K562 (cell line): ENCODE measurements at regions not wholly inside any gene's neighbourhood (a gene's known extent, or its start where the extent isn't known, plus 50 kb on each side); places are given as distances from the start of the nearest gene placed in this dataset.

Source experiments
- ATAC-seq: fragments of 200-7000 bp; cut with Tn5 transposase; 3 replicates; pipeline ENCODE4 v1.9.1; 2020; ENCODE audit warnings: moderate library complexity
- BruUV-seq: library from RNA; stranded (reverse); fragments of 400-500 nt; replicated peaks from 2 replicates; lab custom pipeline; 2021; lab: Mats Ljungman, UMichigan
- CTCF ChIA-PET: fragments of 300-600 bp; formaldehyde crosslinking; extraction: SDS; loops from one replicate; lab custom pipeline; 2021; ENCODE audit warnings: low intra/inter-chr PET ratio; lab: Yijun Ruan, JAX
- POLR2A ChIA-PET: fragments of 300-600, 350-650 bp; sonication (Branson Sonifier 250); formaldehyde crosslinking; extraction: SDS; loops from one replicate; lab custom pipeline; 2021; ENCODE audit warnings: antibody characterized with exemption, inconsistent platforms; lab: Yijun Ruan, JAX
- DNase-seq, 4 experiments: peaks; one replicate each; pipeline versions ENCODE4 v3.0.0 to v3.0.0-alpha.2; 2011 to 2018; ENCODE audit warnings: low spot score in 3 of 4, mixed read lengths in 3 of 4; ENCODE audit errors: extremely low read depth in 1 of 4
- FAIRE-seq: peaks from 2 replicates; lab custom pipeline; 2011; peaks lifted over from hg19 to GRCh38; lab: Jason Lieb, UNC
- H2AFZ ChIP-seq: 2 replicates; pipeline ENCODE4 v1.6.0; 2011; ENCODE audit warnings: low read depth, low read length, control low read depth, inconsistent platforms
- H3K27ac ChIP-seq: fragments of 200-600 bp; 3 replicates; pipeline ENCODE4 v1.8.0; 2011; ENCODE audit warnings: low read depth, mild to moderate bottlenecking, control low read depth, inconsistent platforms, low read length, moderate library complexity, mixed read lengths; ENCODE audit errors: extremely low read depth
- H3K27me3 ChIP-seq, 2 experiments: fragments of 300-600 bp in 1 of 2; 2 replicates in 1 of 2; 3 replicates in 1 of 2; pipeline versions ENCODE4 v1.6.0 to v1.8.0; 2011; ENCODE audit warnings: inconsistent platforms in 2 of 2, low read length in 2 of 2, mild to moderate bottlenecking in 1 of 2, mixed read lengths in 1 of 2, moderate library complexity in 1 of 2; ENCODE audit not compliant: control insufficient read depth in 2 of 2, insufficient read depth in 2 of 2
- H3K36me3 ChIP-seq: fragments of 300-600 bp; 3 replicates; pipeline ENCODE4 v1.8.0; 2011; ENCODE audit warnings: mild to moderate bottlenecking, low read length, inconsistent platforms; ENCODE audit not compliant: control insufficient read depth, insufficient read depth
- H3K4me1 ChIP-seq, 2 experiments: fragments of 200-600 bp in 1 of 2; replicated peaks in 1 of 2; 2 replicates in 1 of 2; 3 replicates in 1 of 2; pipeline versions ENCODE4 v1.5.1 to v1.8.0; 2011; ENCODE audit warnings: inconsistent platforms in 2 of 2, low read length in 2 of 2, mild to moderate bottlenecking in 1 of 2, mixed read lengths in 1 of 2, moderate library complexity in 1 of 2; ENCODE audit not compliant: control insufficient read depth in 2 of 2, insufficient read depth in 2 of 2
- H3K4me2 ChIP-seq: 2 replicates; pipeline ENCODE4 v1.6.1; 2011; ENCODE audit warnings: low read length, control low read depth, inconsistent platforms, mixed read lengths; ENCODE audit not compliant: insufficient read depth
- H3K4me3 ChIP-seq: fragments of 200-600 bp; sonication (generic), shearing (Covaris generic); 2 replicates; pipeline ENCODE4 v1.5.1; 2016; ENCODE audit warnings: control low read depth, inconsistent platforms
- H3K79me2 ChIP-seq: fragments of 200-600 bp; 3 replicates; pipeline ENCODE4 v1.8.0; 2011; ENCODE audit warnings: low read length, inconsistent platforms; ENCODE audit not compliant: control insufficient read depth, insufficient read depth
- H3K9ac ChIP-seq, 2 experiments: 2 replicates each; pipeline versions ENCODE4 v1.6.0 to v1.6.1; 2011; ENCODE audit warnings: low read depth in 2 of 2, low read length in 2 of 2, control low read depth in 1 of 2, inconsistent platforms in 1 of 2, mild to moderate bottlenecking in 1 of 2, mixed read lengths in 1 of 2; ENCODE audit not compliant: insufficient read depth in 1 of 2
- H3K9me1 ChIP-seq: one replicate; pipeline ENCODE4 v1.6.0; 2011; ENCODE audit warnings: inconsistent platforms, mild to moderate bottlenecking, low read length, moderate library complexity; ENCODE audit not compliant: control insufficient read depth, insufficient read depth
- H3K9me3 ChIP-seq: replicated peaks from 2 replicates; pipeline ENCODE4 v1.5.1; 2011; ENCODE audit warnings: low read depth, low read length, inconsistent platforms; ENCODE audit not compliant: control insufficient read depth, insufficient read depth
- H4K20me1 ChIP-seq: replicated peaks from 2 replicates; pipeline ENCODE4 v1.6.1; 2011; ENCODE audit warnings: low read length, inconsistent platforms, mixed read lengths; ENCODE audit not compliant: control insufficient read depth, insufficient read depth
- BDP1 ChIP-seq: IDR thresholded peaks from 3 replicates; pipeline ENCODE4 v1.6.1; 2011; ENCODE audit not compliant: insufficient read length, insufficient read depth
- BHLHE40 ChIP-seq: IDR thresholded peaks from 2 replicates; pipeline ENCODE4 v1.6.1; 2011; ENCODE audit warnings: low read length, improper control_type of control experiment
- BRF1 ChIP-seq: IDR thresholded peaks from 3 replicates; pipeline ENCODE4 v1.6.1; 2011; ENCODE audit warnings: borderline replicate concordance, mild to moderate bottlenecking; ENCODE audit not compliant: insufficient read length; ENCODE audit errors: extremely low read depth
- CBX2 ChIP-seq: fragments of 200-600 bp; sonication (generic); IDR thresholded peaks from one replicate; pipeline ENCODE4 v1.6.1; 2012; ENCODE audit warnings: mild to moderate bottlenecking, low read length, inconsistent platforms; ENCODE audit not compliant: insufficient read depth, poor library complexity, severe bottlenecking
- CSDE1 ChIP-seq, 2 experiments: fragments of 450-650 bp; IDR thresholded peaks; 2 replicates each; pipeline ENCODE4 v1.6.1; 2016; ENCODE audit warnings: mild to moderate bottlenecking in 1 of 2
- CTBP1 ChIP-seq: fragments of 450-650 bp; IDR thresholded peaks from 2 replicates; pipeline ENCODE4 v1.6.1; 2016; ENCODE audit warnings: borderline replicate concordance
- ELF2 ChIP-seq: fragments of 250-450 bp; sonication (Bioruptor Pico); IDR thresholded peaks from 2 replicates; pipeline ENCODE4 v1.5.0; 2021; ENCODE audit warnings: mild to moderate bottlenecking
- ELF4 ChIP-seq: fragments of 450-650 bp; formaldehyde crosslinking; IDR thresholded peaks from 2 replicates; pipeline ENCODE4 v1.4.0; 2022; ENCODE audit warnings: missing genetic modification characterization
- FOXM1 ChIP-seq, 2 experiments: fragments of 450-650 bp in 1 of 2; sonication (generic) in 1 of 2; formaldehyde crosslinking in 1 of 2; IDR thresholded peaks; 2 replicates each; pipeline versions ENCODE4 v1.6.1 to v1.9.0; 2017 to 2022; ENCODE audit warnings: low read depth in 2 of 2, mild to moderate bottlenecking in 2 of 2, missing genetic modification reagents in 1 of 2, moderate library complexity in 1 of 2
- NFE2L1 ChIP-seq: fragments of 450-650 bp; IDR thresholded peaks from 2 replicates; pipeline ENCODE4 v1.6.1; 2016; ENCODE audit warnings: missing genetic modification characterization, low read depth, mild to moderate bottlenecking, missing compliant biosample characterization, moderate library complexity, borderline replicate concordance
- NFYB ChIP-seq: IDR thresholded peaks from 2 replicates; pipeline ENCODE4 v1.6.1; 2011; ENCODE audit warnings: mild to moderate bottlenecking, moderate library complexity; ENCODE audit not compliant: insufficient read length; ENCODE audit errors: extremely low read depth
- NR0B1 ChIP-seq: fragments of 450-650 bp; IDR thresholded peaks from one replicate; pipeline ENCODE4 v1.6.1; 2018; ENCODE audit warnings: mild to moderate bottlenecking, moderate library complexity; ENCODE audit not compliant: partially characterized antibody
- RHOXF2B ChIP-seq: fragments of 250-450 bp; sonication (Bioruptor Pico); conservative IDR thresholded peaks from 2 replicates; pipeline ENCODE4 v1.5.1; 2021
- WHSC1 ChIP-seq: IDR thresholded peaks from one replicate; pipeline ENCODE4 v1.6.1; 2012; ENCODE audit warnings: low read length, control low read depth, inconsistent platforms
- ZBTB12 ChIP-seq: fragments of 250-450 bp; sonication (Bioruptor Pico); IDR thresholded peaks from 2 replicates; pipeline ENCODE4 v1.4.0; 2020
- ZNF766 ChIP-seq: fragments of 200-800 bp; sonication (Bioruptor generic); conservative IDR thresholded peaks from 2 replicates; pipeline ENCODE4 v1.6.1; 2016; ENCODE audit warnings: missing genetic modification characterization, missing compliant biosample characterization
- WGBS: fragments of 100-300 bp; shearing (Covaris generic); methylation state at CpG from one replicate; pipeline ENCODE4 v1.1.6; 2016; ENCODE audit warnings: low coverage, mixed read lengths; ENCODE audit not compliant: insufficient coverage; ENCODE audit errors: missing lambda C conversion rate; 5-methylcytosine and 5-hydroxymethylcytosine counted together
- in situ Hi-C: fragments of 300-500 bp; cut with MboI; formaldehyde crosslinking; loops from 4 replicates; pipeline ENCODE4 v1.15.0; 2018; ENCODE audit warnings: inconsistent platforms, mixed read lengths
- intact Hi-C: fragments of 100-400 bp; cut with micrococcal nuclease; formaldehyde crosslinking; loops from 2 replicates; pipeline ENCODE4 v1.14.2; 2022
- TF ChIP-seq, protein P1 (sequence below): fragments of 450-650 bp; IDR thresholded peaks from 2 replicates; pipeline ENCODE4 v1.6.1; 2016; ENCODE audit warnings: antibody characterized with exemption

DNA sequence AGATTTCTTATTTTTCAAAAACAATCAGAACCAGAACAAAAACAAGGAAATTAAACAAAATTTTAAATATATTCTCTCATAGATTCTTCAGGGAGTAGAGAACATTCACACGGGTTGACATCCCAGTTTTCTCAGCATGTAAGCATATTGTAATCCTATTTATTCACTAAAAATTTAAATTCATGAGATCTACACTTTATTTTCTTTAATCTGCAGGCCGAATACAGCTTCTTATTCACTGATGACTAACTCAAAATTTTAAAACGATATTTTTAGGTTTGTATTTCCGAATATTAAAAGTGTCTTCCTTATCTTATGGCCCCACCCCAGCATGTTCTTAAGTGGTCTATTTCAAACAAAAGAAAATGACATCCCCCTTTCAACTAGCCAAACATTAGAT lies 262.4 kb downstream of the MEIS1 start (continued):
- TF ChIP-seq NFYB (no peak), ELF2 (CRISPR knock-in tag) (no peak), CTBP1 (no peak), BHLHE40 (no peak), ZBTB12 (CRISPR knock-in tag) (no peak), ELF4 (no peak), NR0B1 (no peak), FOXM1 (IDR thresholded peaks at IDR 0.05; ENCODE audit: low read depth) (no peak), FOXM1 (CRISPR knock-in tag; IDR thresholded peaks at IDR 0.05; ENCODE audit: low read depth) (no peak)

DNA sequence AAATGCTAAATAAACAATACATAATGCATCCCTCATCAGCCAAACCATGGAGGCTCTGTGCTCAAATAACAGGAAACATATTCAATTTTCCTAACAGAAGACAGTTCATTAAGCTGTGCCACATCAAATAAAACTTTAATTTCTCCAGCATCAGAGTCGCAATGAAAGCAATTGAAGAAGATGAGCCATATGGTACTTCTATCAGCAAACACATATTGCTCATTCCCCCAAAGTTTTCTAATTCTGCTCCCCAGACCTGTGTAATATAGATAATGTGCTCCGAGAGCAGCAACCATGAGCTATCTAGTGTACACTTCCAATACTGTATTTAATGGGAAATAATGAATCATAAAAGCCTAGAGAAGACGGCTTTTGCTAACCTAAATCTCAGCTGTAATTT lies 263.2 kb downstream of the MEIS1 start:
- Histone ChIP-seq H3K27me3 (no peaks in the 10 kb centered on the region), H3K9ac (no peak overlapping the region), H3K9me3 (no peaks in the 10 kb centered on the region), H4K20me1 (no peaks in the 10 kb centered on the region), H2AFZ (no peak overlapping the region), H3K4me2 (no peak overlapping the region), H3K36me3 (no peaks in the 10 kb centered on the region), H3K4me3 (no peak overlapping the region), H3K4me1 (no peaks in the 10 kb centered on the region), H3K9me1 (no peaks in the 10 kb centered on the region), H3K27ac (no peak overlapping the region), H3K79me2 (no peaks in the 10 kb centered on the region)
- DNase-seq (no peak), FAIRE-seq (no peak), ATAC-seq (no peak)
- 4% methylated on average over 3 of the region's 3 CpGs for WGBS
- POLR2A ChIA-PET: interaction anchor here (1.0 kb wide), 1 partner anchor 44 kb away, joined by 3 read pairs; no protein-coding TSS in a partner anchor
- no TSS peak for BruUV-seq
- intact Hi-C loops (loop anchor here (10.0 kb wide), 1 partner anchor 777 kb away; no protein-coding TSS in a partner anchor), in situ Hi-C loops (no loop called here)
- CTCF ChIA-PET: no interaction called here
- no peak for TF ChIP-seq WHSC1
- no peak for TF ChIP-seq RHOXF2B (CRISPR knock-in tag)
- TF ChIP-seq CSDE1 (IDR thresholded peaks at IDR 0.05): no peak
- TF ChIP-seq, protein P1, sequence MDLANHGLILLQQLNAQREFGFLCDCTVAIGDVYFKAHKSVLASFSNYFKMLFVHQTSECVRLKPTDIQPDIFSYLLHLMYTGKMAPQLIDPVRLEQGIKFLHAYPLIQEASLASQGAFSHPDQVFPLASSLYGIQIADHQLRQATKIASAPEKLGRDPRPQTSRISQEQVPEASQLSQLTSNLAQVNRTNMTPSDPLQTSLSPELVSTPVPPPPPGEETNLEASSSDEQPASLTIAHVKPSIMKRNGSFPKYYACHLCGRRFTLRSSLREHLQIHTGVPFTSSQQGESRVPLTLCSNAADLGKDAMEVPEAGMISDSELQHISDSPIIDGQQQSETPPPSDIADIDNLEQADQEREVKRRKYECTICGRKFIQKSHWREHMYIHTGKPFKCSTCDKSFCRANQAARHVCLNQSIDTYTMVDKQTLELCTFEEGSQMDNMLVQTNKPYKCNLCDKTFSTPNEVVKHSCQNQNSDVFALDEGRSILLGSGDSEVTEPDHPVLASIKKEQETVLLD: no peak
- TF ChIP-seq CBX2: no peak
- TF ChIP-seq NFE2L1 (tag): no peak
- TF ChIP-seq BRF1: no peak
- no peak for TF ChIP-seq ZNF766 (CRISPR knock-in tag)
- no peak for TF ChIP-seq BDP1
